ENCODE measurements at regions not wholly inside any gene's neighbourhood (a gene's known extent, or its start where the extent isn't known, plus 50 kb on each side); places are given as distances from the start of the nearest gene placed in this dataset.

DNA sequence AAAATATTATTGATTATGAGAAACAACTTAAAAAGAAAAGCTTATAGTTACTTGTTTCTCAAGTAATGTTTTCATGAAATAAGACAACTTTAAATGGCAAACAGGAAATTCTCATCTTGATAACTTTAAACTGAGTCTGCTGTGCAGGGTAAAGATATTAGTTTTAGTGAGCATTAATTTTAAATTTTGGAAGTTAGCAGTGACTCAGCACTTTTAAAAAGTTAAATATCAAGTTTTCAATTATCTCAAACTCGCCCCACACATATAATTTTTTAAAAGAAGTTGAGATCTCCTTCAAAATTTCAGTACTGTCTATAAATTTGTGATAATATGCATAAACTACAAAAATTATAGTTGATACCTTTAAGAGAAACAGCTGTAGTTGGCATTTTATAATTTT is 337.3 kb upstream of the NT5E start:
- H3K4me3 ChIP-seq (ENCODE audit: low read length), result no peak overlapping the region
- TF ChIP-seq, protein P1, sequence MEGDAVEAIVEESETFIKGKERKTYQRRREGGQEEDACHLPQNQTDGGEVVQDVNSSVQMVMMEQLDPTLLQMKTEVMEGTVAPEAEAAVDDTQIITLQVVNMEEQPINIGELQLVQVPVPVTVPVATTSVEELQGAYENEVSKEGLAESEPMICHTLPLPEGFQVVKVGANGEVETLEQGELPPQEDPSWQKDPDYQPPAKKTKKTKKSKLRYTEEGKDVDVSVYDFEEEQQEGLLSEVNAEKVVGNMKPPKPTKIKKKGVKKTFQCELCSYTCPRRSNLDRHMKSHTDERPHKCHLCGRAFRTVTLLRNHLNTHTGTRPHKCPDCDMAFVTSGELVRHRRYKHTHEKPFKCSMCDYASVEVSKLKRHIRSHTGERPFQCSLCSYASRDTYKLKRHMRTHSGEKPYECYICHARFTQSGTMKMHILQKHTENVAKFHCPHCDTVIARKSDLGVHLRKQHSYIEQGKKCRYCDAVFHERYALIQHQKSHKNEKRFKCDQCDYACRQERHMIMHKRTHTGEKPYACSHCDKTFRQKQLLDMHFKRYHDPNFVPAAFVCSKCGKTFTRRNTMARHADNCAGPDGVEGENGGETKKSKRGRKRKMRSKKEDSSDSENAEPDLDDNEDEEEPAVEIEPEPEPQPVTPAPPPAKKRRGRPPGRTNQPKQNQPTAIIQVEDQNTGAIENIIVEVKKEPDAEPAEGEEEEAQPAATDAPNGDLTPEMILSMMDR (conservative IDR thresholded peaks at IDR 0.05; ENCODE audit: low read length), result no peak
- DNase-seq (ENCODE audit: low read depth), result no peak

- no peak overlapping the region for H3K4me3 ChIP-seq (ENCODE audit: low read length)
- DNase-seq (ENCODE audit: low read depth), result no peak
- TF ChIP-seq, protein P1 (conservative IDR thresholded peaks at IDR 0.05; ENCODE audit: low read length), result no peak
Measured at GRCh38 chr6:85111481-85112011, 338.3 kb upstream of the NT5E start.

DNA sequence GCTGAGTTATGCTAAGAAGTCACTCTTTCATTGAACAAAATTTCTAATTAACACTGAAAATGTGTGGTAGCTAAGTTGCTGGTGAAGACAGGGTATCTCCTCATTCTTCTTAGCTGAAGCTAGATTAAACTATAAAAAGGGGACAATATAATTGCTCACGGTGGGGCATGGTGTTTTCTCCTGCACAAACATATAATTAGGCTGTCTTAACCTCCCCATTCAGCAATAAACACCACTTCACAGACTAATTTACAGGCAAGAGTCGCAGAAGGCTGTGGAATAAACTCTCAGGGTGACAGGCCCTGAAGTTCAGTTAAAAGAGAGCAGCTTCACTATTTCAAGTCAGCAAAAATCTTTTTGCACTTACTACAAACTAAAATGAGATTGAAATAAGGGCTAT is 338.9 kb upstream of the NT5E start:
- TF ChIP-seq, protein P1 (conservative IDR thresholded peaks at IDR 0.05; ENCODE audit: low read length), result no peak
- DNase-seq (ENCODE audit: low read depth), result no peak
- H3K4me3 ChIP-seq (ENCODE audit: low read length), result no peak overlapping the region

- H3K4me3 ChIP-seq (ENCODE audit: low read length), result no peak overlapping the region
- TF ChIP-seq, protein P1 (conservative IDR thresholded peaks at IDR 0.05; ENCODE audit: low read length), result no peak
- no peak for DNase-seq (ENCODE audit: low read depth)
Measured at GRCh38 chr6:85107701-85108100, 342.2 kb upstream of the NT5E start.

- no peak overlapping the region for H3K4me3 ChIP-seq (ENCODE audit: low read length)
- no peak for DNase-seq (ENCODE audit: low read depth)
- TF ChIP-seq, protein P1 (conservative IDR thresholded peaks at IDR 0.05; ENCODE audit: low read length), result no peak
Measured at GRCh38 chr6:85096976-85097375, 332.6 kb upstream of the TBX18 start.

- H3K4me3 ChIP-seq (ENCODE audit: low read length), result no peak overlapping the region
- TF ChIP-seq, protein P1 (conservative IDR thresholded peaks at IDR 0.05; ENCODE audit: low read length), result no peak
- no peak for DNase-seq (ENCODE audit: low read depth)
Measured at GRCh38 chr6:85092226-85092625, 327.8 kb upstream of the TBX18 start.

- H3K4me3 ChIP-seq (ENCODE audit: low read length), result no peak overlapping the region
- no peak for DNase-seq (ENCODE audit: low read depth)
- TF ChIP-seq, protein P1 (conservative IDR thresholded peaks at IDR 0.05; ENCODE audit: low read length), result no peak
Measured at GRCh38 chr6:85089255-85089654, 324.9 kb upstream of the TBX18 start.
